ENCODE measurements at regions not wholly inside any gene's neighbourhood (a gene's known extent, or its start where the extent isn't known, plus 50 kb on each side); places are given as distances from the start of the nearest gene placed in this dataset.

GRCh38 chr16:62676306-62676705 lies 640.1 kb upstream of the CDH8 start:
- TF ChIP-seq POLR2A (IDR thresholded peaks at IDR 0.05) (no peak), CTCF (IDR thresholded peaks at IDR 0.05) (no peak)
